ENCODE measurements at regions not wholly inside any gene's neighbourhood (a gene's known extent, or its start where the extent isn't known, plus 50 kb on each side); places are given as distances from the start of the nearest gene placed in this dataset.

- H3K27ac Mint-ChIP-seq, result no peak overlapping the region
- no peaks in the 10 kb centered on the region for H3K36me3 Mint-ChIP-seq (ENCODE audit: low read depth)
- no peaks in the 10 kb centered on the region for H3K9me3 Mint-ChIP-seq
- TF ChIP-seq CTCF (IDR thresholded peaks at IDR 0.05), result no peak
- H3K27me3 Mint-ChIP-seq (ENCODE audit: low read depth, poor library complexity), result no peaks in the 10 kb centered on the region
- H3K4me1 Mint-ChIP-seq, result peaks cover 9% of the 10 kb centered on the region
- H3K4me3 Mint-ChIP-seq, result no peak overlapping the region
- DNase-seq, result no peak
Observed at GRCh38 chr1:94305704-94306103, 68.3 kb upstream of the ARHGAP29 start.

GRCh38 chr1:94304553-94304952 is 67.2 kb upstream of the ARHGAP29 start:
- Mint-ChIP-seq H3K9me3 (no peaks in the 10 kb centered on the region), H3K36me3 (ENCODE audit: low read depth) (no peaks in the 10 kb centered on the region), H3K27me3 (ENCODE audit: low read depth, poor library complexity) (no peaks in the 10 kb centered on the region), H3K4me1 (peaks cover 18% of the 10 kb centered on the region), H3K4me3 (no peak overlapping the region), H3K27ac (no peak overlapping the region)
- no peak for DNase-seq
- no peak for TF ChIP-seq CTCF (IDR thresholded peaks at IDR 0.05)

GRCh38 chr1:94303005-94303404 is 65.6 kb upstream of the ARHGAP29 start:
- no peaks in the 10 kb centered on the region for H3K27me3 Mint-ChIP-seq (ENCODE audit: low read depth, poor library complexity)
- DNase-seq, result no peak
- H3K36me3 Mint-ChIP-seq (ENCODE audit: low read depth), result no peaks in the 10 kb centered on the region
- H3K9me3 Mint-ChIP-seq, result no peaks in the 10 kb centered on the region
- peaks cover 27% of the 10 kb centered on the region for H3K4me1 Mint-ChIP-seq
- no peak overlapping the region for H3K4me3 Mint-ChIP-seq
- no peak overlapping the region for H3K27ac Mint-ChIP-seq
- no peak for TF ChIP-seq CTCF (IDR thresholded peaks at IDR 0.05)

DNA sequence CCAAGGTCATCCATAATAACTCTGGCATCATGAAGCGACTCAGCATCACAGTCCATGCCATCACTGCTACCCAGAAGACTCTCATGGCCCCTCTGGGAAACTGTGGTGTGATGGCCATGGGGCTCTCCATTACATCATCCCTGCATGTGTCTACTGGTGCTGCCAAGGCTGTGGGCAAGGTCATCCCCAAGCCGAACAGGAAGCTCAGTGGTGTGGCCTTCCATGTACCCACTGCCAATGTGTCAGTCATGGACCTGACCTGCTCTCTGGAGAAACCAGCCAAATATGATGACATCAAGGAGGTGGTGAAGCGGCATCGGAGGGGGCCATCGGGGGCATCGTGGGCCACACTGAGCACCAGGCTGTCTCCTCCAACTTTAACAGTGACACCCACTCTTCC is 65.1 kb upstream of the ARHGAP29 start:
- Mint-ChIP-seq H3K27ac (no peak overlapping the region), H3K9me3 (no peaks in the 10 kb centered on the region), H3K36me3 (ENCODE audit: low read depth) (no peaks in the 10 kb centered on the region), H3K4me1 (peaks cover 27% of the 10 kb centered on the region), H3K27me3 (ENCODE audit: low read depth, poor library complexity) (no peaks in the 10 kb centered on the region), H3K4me3 (no peak overlapping the region)
- no peak for DNase-seq
- no peak for TF ChIP-seq CTCF (IDR thresholded peaks at IDR 0.05)

DNA sequence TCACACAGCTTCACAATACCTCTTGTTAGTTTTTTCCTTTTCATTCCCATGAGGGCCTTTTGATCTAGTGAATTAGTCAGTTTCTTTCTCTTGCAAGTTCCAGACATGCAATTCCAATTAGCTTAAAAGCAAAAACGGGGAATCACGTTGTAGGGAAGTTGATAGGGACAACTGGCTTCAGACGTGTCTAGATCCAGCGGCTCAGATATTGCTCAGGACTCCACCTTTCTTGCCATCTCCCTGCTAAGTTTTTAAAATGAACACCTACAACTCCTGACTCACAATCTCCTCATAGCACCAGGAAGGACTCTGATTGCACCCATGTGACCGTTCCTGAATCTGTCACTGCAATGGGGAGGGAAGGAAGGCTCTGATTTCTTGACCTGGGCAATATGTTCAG is 63.8 kb upstream of the ARHGAP29 start:
- Mint-ChIP-seq H3K36me3 (ENCODE audit: low read depth) (no peaks in the 10 kb centered on the region), H3K9me3 (no peaks in the 10 kb centered on the region), H3K4me3 (no peak overlapping the region), H3K27me3 (ENCODE audit: low read depth, poor library complexity) (no peaks in the 10 kb centered on the region), H3K27ac (no peak overlapping the region), H3K4me1 (peaks cover 27% of the 10 kb centered on the region)
- no peak for DNase-seq
- TF ChIP-seq CTCF (IDR thresholded peaks at IDR 0.05), result no peak

- H3K4me3 Mint-ChIP-seq, result no peak overlapping the region
- H3K27ac Mint-ChIP-seq, result no peak overlapping the region
- no peaks in the 10 kb centered on the region for H3K9me3 Mint-ChIP-seq
- no peaks in the 10 kb centered on the region for H3K27me3 Mint-ChIP-seq (ENCODE audit: low read depth, poor library complexity)
- no peaks in the 10 kb centered on the region for H3K36me3 Mint-ChIP-seq (ENCODE audit: low read depth)
- peaks cover 27% of the 10 kb centered on the region for H3K4me1 Mint-ChIP-seq
- no peak for DNase-seq
- no peak for TF ChIP-seq CTCF (IDR thresholded peaks at IDR 0.05)
Observed at GRCh38 chr1:94300731-94301130, 63.3 kb upstream of the ARHGAP29 start.

Measured in nephron progenitor cell (in vitro differentiated cells).